CD4-positive, alpha-beta T cell treated with Interferon alpha-2 for 1 hour (primary cell): ENCODE measurements at regions not wholly inside any gene's neighbourhood (a gene's known extent, or its start where the extent isn't known, plus 50 kb on each side); places are given as distances from the start of the nearest gene placed in this dataset.

ENCODE experiments used
- DNase-seq, 2 donors: peaks; one replicate each; pipeline ENCODE4 v3.0.0-alpha.2; 2020 to 2022

DNA sequence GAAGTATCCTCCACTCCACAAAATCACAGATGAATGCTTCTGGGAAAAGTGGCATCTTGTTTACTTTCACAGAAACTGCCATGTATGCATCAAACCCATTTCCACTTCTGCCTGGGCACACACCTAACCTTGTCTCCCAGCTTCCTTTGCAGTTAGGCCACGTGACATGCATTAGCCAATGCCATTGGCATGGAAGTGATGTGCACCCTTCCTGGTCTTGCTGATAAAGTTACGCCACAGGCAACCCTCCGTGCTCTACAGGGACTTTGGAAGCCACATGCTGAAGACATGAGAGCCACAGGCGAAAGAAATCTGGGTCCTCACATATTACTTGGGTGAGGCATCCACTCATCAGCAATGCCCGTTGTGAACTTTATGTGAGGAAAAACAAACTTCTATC lies 123.3 kb downstream of the USP46 start:
- DNase-seq, result no peak
